K562 (cell line): ENCODE measurements at regions not wholly inside any gene's neighbourhood (a gene's known extent, or its start where the extent isn't known, plus 50 kb on each side); places are given as distances from the start of the nearest gene placed in this dataset.
A peak's percentile ranks its signal among the peaks of the same experiment; 100 is the strongest.

Experiments used
- ATAC-seq: fragments of 200-7000 bp; cut with Tn5 transposase; 3 replicates; pipeline ENCODE4 v1.9.1; 2020; ENCODE audit warnings: moderate library complexity
- BruUV-seq: library from RNA; stranded (reverse); fragments of 400-500 nt; replicated peaks from 2 replicates; lab custom pipeline; 2021; lab: Mats Ljungman, UMichigan
- CTCF ChIA-PET: fragments of 300-600 bp; formaldehyde crosslinking; extraction: SDS; loops from one replicate; lab custom pipeline; 2021; ENCODE audit warnings: low intra/inter-chr PET ratio; lab: Yijun Ruan, JAX
- POLR2A ChIA-PET: fragments of 300-600, 350-650 bp; sonication (Branson Sonifier 250); formaldehyde crosslinking; extraction: SDS; loops from one replicate; lab custom pipeline; 2021; ENCODE audit warnings: antibody characterized with exemption, inconsistent platforms; lab: Yijun Ruan, JAX
- DNase-seq, 4 experiments: peaks; one replicate each; pipeline versions ENCODE4 v3.0.0 to v3.0.0-alpha.2; 2011 to 2018; ENCODE audit warnings: low spot score in 3 of 4, mixed read lengths in 3 of 4; ENCODE audit errors: extremely low read depth in 1 of 4
- FAIRE-seq: peaks from 2 replicates; lab custom pipeline; 2011; peaks lifted over from hg19 to GRCh38; lab: Jason Lieb, UNC
- H2AFZ ChIP-seq: 2 replicates; pipeline ENCODE4 v1.6.0; 2011; ENCODE audit warnings: low read depth, low read length, control low read depth, inconsistent platforms
- H3K27ac ChIP-seq: fragments of 200-600 bp; 3 replicates; pipeline ENCODE4 v1.8.0; 2011; ENCODE audit warnings: low read depth, mild to moderate bottlenecking, control low read depth, inconsistent platforms, low read length, moderate library complexity, mixed read lengths; ENCODE audit errors: extremely low read depth
- H3K27me3 ChIP-seq, 2 experiments: fragments of 300-600 bp in 1 of 2; 2 replicates in 1 of 2; 3 replicates in 1 of 2; pipeline versions ENCODE4 v1.6.0 to v1.8.0; 2011; ENCODE audit warnings: inconsistent platforms in 2 of 2, low read length in 2 of 2, mild to moderate bottlenecking in 1 of 2, mixed read lengths in 1 of 2, moderate library complexity in 1 of 2; ENCODE audit not compliant: control insufficient read depth in 2 of 2, insufficient read depth in 2 of 2
- H3K36me3 ChIP-seq: fragments of 300-600 bp; 3 replicates; pipeline ENCODE4 v1.8.0; 2011; ENCODE audit warnings: mild to moderate bottlenecking, low read length, inconsistent platforms; ENCODE audit not compliant: control insufficient read depth, insufficient read depth
- H3K4me1 ChIP-seq, 2 experiments: fragments of 200-600 bp in 1 of 2; replicated peaks in 1 of 2; 2 replicates in 1 of 2; 3 replicates in 1 of 2; pipeline versions ENCODE4 v1.5.1 to v1.8.0; 2011; ENCODE audit warnings: inconsistent platforms in 2 of 2, low read length in 2 of 2, mild to moderate bottlenecking in 1 of 2, mixed read lengths in 1 of 2, moderate library complexity in 1 of 2; ENCODE audit not compliant: control insufficient read depth in 2 of 2, insufficient read depth in 2 of 2
- H3K4me2 ChIP-seq: 2 replicates; pipeline ENCODE4 v1.6.1; 2011; ENCODE audit warnings: low read length, control low read depth, inconsistent platforms, mixed read lengths; ENCODE audit not compliant: insufficient read depth
- H3K4me3 ChIP-seq: fragments of 200-600 bp; sonication (generic), shearing (Covaris generic); 2 replicates; pipeline ENCODE4 v1.5.1; 2016; ENCODE audit warnings: control low read depth, inconsistent platforms
- H3K79me2 ChIP-seq: fragments of 200-600 bp; 3 replicates; pipeline ENCODE4 v1.8.0; 2011; ENCODE audit warnings: low read length, inconsistent platforms; ENCODE audit not compliant: control insufficient read depth, insufficient read depth
- H3K9ac ChIP-seq, 2 experiments: 2 replicates each; pipeline versions ENCODE4 v1.6.0 to v1.6.1; 2011; ENCODE audit warnings: low read depth in 2 of 2, low read length in 2 of 2, control low read depth in 1 of 2, inconsistent platforms in 1 of 2, mild to moderate bottlenecking in 1 of 2, mixed read lengths in 1 of 2; ENCODE audit not compliant: insufficient read depth in 1 of 2
- H3K9me1 ChIP-seq: one replicate; pipeline ENCODE4 v1.6.0; 2011; ENCODE audit warnings: inconsistent platforms, mild to moderate bottlenecking, low read length, moderate library complexity; ENCODE audit not compliant: control insufficient read depth, insufficient read depth
- H3K9me3 ChIP-seq: replicated peaks from 2 replicates; pipeline ENCODE4 v1.5.1; 2011; ENCODE audit warnings: low read depth, low read length, inconsistent platforms; ENCODE audit not compliant: control insufficient read depth, insufficient read depth
- H4K20me1 ChIP-seq: replicated peaks from 2 replicates; pipeline ENCODE4 v1.6.1; 2011; ENCODE audit warnings: low read length, inconsistent platforms, mixed read lengths; ENCODE audit not compliant: control insufficient read depth, insufficient read depth
- BCOR ChIP-seq: fragments of 450-650 bp; IDR thresholded peaks from 2 replicates; pipeline ENCODE4 v1.6.1; 2016
- CEBPB ChIP-seq: fragments of 450-650 bp; IDR thresholded peaks from 2 replicates; pipeline ENCODE4 v1.6.1; 2016; ENCODE audit warnings: missing genetic modification characterization, missing compliant biosample characterization
- CEBPG ChIP-seq, 3 experiments: fragments of 200-800 bp in 1 of 3; sonication (Bioruptor generic) in 1 of 3; sonication (generic) in 1 of 3; formaldehyde crosslinking in 1 of 3; IDR thresholded peaks in 2 of 3; conservative IDR thresholded peaks in 1 of 3; 2 replicates each; pipeline versions ENCODE4 v1.6.1 to v1.8.0; 2016 to 2022; ENCODE audit warnings: missing compliant biosample characterization in 2 of 3, missing genetic modification characterization in 2 of 3, mild to moderate bottlenecking in 1 of 3, missing genetic modification reagents in 1 of 3
- DIDO1 ChIP-seq: fragments of 450-650 bp; IDR thresholded peaks from 2 replicates; pipeline ENCODE4 v1.6.1; 2016; ENCODE audit warnings: low read depth, missing biosample characterization, missing genetic modification characterization
- E2F1 ChIP-seq: sonication (generic); formaldehyde crosslinking; IDR thresholded peaks from 2 replicates; pipeline ENCODE4 v1.8.1; 2023; ENCODE audit warnings: mild to moderate bottlenecking, missing genetic modification reagents, moderate library complexity
- E2F8 ChIP-seq: fragments of 450-650 bp; IDR thresholded peaks from 2 replicates; pipeline ENCODE4 v1.7.1; 2018; ENCODE audit warnings: mild to moderate bottlenecking, low read depth; ENCODE audit not compliant: partially characterized antibody
- ETV1 ChIP-seq: fragments of 450-650 bp; conservative IDR thresholded peaks from 2 replicates; pipeline ENCODE4 v1.6.1; 2016; ENCODE audit warnings: missing genetic modification characterization, control low read depth, low read depth, missing compliant biosample characterization
- GABPB2 ChIP-seq: fragments of 250-450 bp; sonication (Bioruptor Pico); conservative IDR thresholded peaks from 2 replicates; pipeline ENCODE4 v1.5.1; 2021; ENCODE audit warnings: mild to moderate bottlenecking
- GTF2F1 ChIP-seq: IDR thresholded peaks from 2 replicates; pipeline ENCODE4 v1.6.1; 2011; ENCODE audit warnings: low read depth, low read length, improper control_type of control experiment
- MCM3 ChIP-seq: fragments of 450-650 bp; IDR thresholded peaks from 2 replicates; pipeline ENCODE4 v1.6.1; 2016
- NUFIP1 ChIP-seq: fragments of 450-650 bp; IDR thresholded peaks from 2 replicates; pipeline ENCODE4 v1.6.1; 2018; ENCODE audit not compliant: partially characterized antibody
- PHTF2 ChIP-seq: fragments of 250-450 bp; sonication (Bioruptor Pico); IDR thresholded peaks from 2 replicates; pipeline ENCODE4 v1.5.0; 2021; ENCODE audit warnings: mild to moderate bottlenecking
- PYGO2 ChIP-seq: fragments of 450-650 bp; IDR thresholded peaks from 2 replicates; pipeline ENCODE4 v1.6.1; 2016; ENCODE audit warnings: mild to moderate bottlenecking, missing genetic modification characterization, moderate library complexity, missing compliant biosample characterization
- STAG1 ChIP-seq: sonication (generic); formaldehyde crosslinking; IDR thresholded peaks from 2 replicates; pipeline ENCODE4 v1.5.0; 2020; ENCODE audit warnings: missing genetic modification reagents, borderline replicate concordance
- TGIF2 ChIP-seq: sonication (generic); formaldehyde crosslinking; IDR thresholded peaks from 2 replicates; pipeline ENCODE4 v1.8.1; 2022; ENCODE audit warnings: mild to moderate bottlenecking, missing genetic modification reagents, moderate library complexity
- ZFPM2 ChIP-seq: fragments of 250-450 bp; sonication (Bioruptor Pico); IDR thresholded peaks from 2 replicates; pipeline ENCODE4 v1.5.1; 2022; ENCODE audit warnings: mild to moderate bottlenecking
- ZNF449 ChIP-seq: fragments of 250-450 bp; sonication (Bioruptor Pico); IDR thresholded peaks from 2 replicates; pipeline ENCODE4 v1.8.0; 2022; ENCODE audit warnings: moderate library complexity, mild to moderate bottlenecking, inconsistent platforms
- ZNF507 ChIP-seq: conservative IDR thresholded peaks from 2 replicates; pipeline ENCODE4 v1.6.1; 2017; ENCODE audit warnings: missing genetic modification characterization, missing compliant biosample characterization
- WGBS: fragments of 100-300 bp; shearing (Covaris generic); methylation state at CpG from one replicate; pipeline ENCODE4 v1.1.6; 2016; ENCODE audit warnings: low coverage, mixed read lengths; ENCODE audit not compliant: insufficient coverage; ENCODE audit errors: missing lambda C conversion rate; 5-methylcytosine and 5-hydroxymethylcytosine counted together
- in situ Hi-C: fragments of 300-500 bp; cut with MboI; formaldehyde crosslinking; loops from 4 replicates; pipeline ENCODE4 v1.15.0; 2018; ENCODE audit warnings: inconsistent platforms, mixed read lengths
- intact Hi-C: fragments of 100-400 bp; cut with micrococcal nuclease; formaldehyde crosslinking; loops from 2 replicates; pipeline ENCODE4 v1.14.2; 2022

GRCh38 chr6:14048837-14049236, 68.7 kb upstream of the CD83 start:
- WGBS: 39% methylated on average over 3 of the region's 3 CpGs
- Histone ChIP-seq H3K27ac (no peak overlapping the region), H3K9me1 (no peaks in the 10 kb centered on the region), H2AFZ (no peak overlapping the region), H3K79me2 (no peaks in the 10 kb centered on the region), H3K9ac (no peak overlapping the region), H3K9me3 (no peaks in the 10 kb centered on the region), H3K4me1 (no peaks in the 10 kb centered on the region; a peak in 1 of 5 replicates), H3K36me3 (no peaks in the 10 kb centered on the region), H3K4me3 (no peak overlapping the region), H3K4me2 (no peak overlapping the region), H3K27me3 (no peaks in the 10 kb centered on the region), H4K20me1 (no peaks in the 10 kb centered on the region)
- intact Hi-C loops: no loop called here
- ChIA-PET POLR2A (no interaction called here), CTCF (interaction anchor here (0.6 kb wide), 1 partner anchor 9 kb away, joined by 3 read pairs; no protein-coding TSS in a partner anchor)
- no TSS peak for BruUV-seq
- in situ Hi-C loops: no loop called here
- no peak for ATAC-seq
- no peak for FAIRE-seq
- DNase-seq: no peak
- TF ChIP-seq STAG1 (CRISPR knock-in tag) (no peak), GABPB2 (no peak), NUFIP1 (no peak), E2F1 (no peak), CEBPB (tag) (peak; percentile 39), DIDO1 (tag) (no peak), MCM3 (no peak), ZFPM2 (CRISPR knock-in tag) (no peak), TGIF2 (CRISPR knock-in tag) (no peak), GTF2F1 (no peak), PYGO2 (tag) (no peak), BCOR (no peak), ZNF507 (tag) (no peak), ZNF449 (CRISPR knock-in tag) (no peak), ETV1 (tag) (no peak), CEBPG (CRISPR knock-in tag; IDR thresholded peaks at IDR 0.05) (0 out of 2 replicates have a peak, but pooled peaks have one; percentile 44), CEBPG (tag; conservative IDR thresholded peaks at IDR 0.05 in 1 of 2, IDR thresholded peaks at IDR 0.05 in 1 of 2) (peak; percentile 32 to 40; a peak in 1 of 4 replicates), E2F8 (no peak), PHTF2 (no peak)
